ENCODE measurements at regions not wholly inside any gene's neighbourhood (a gene's known extent, or its start where the extent isn't known, plus 50 kb on each side); places are given as distances from the start of the nearest gene placed in this dataset.

DNA sequence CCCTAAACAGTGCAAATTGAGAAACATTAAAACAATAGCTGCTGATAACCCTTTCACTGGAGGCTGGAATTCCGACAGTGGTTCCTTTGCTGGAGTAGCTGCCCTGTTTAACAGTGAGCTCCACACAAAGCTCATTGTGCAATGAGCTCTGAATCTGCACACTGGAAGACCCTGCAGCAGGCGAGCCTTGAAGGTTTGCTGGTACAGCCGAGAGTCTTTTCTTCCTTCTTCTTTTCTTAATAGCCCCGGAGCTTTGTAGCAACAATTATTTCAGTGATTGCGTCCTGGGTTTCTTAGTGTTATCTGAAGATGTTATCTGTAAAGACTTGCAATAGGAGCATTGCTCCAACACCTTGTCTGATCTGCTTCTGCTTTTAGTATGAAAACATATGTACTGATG, 50.8 kb upstream of the CXCR4 start:
- intact Hi-C loops (cut with micrococcal nuclease), result no loop called here
- peaks cover 18 to 31% of the 10 kb centered on the region in 2 donors for H3K4me1 ChIP-seq (ENCODE audit: control insufficient read depth in 1 of 2, insufficient read depth in 2 of 2, low read length in 2 of 2)
- Mint-ChIP-seq H3K9me3 (peaks cover 0 to 1% (median 0%) of the 10 kb centered on the region in 7 donors), H3K4me3 (peak overlapping the region; percentile 32 to 44), H3K27ac (peak overlapping the region in 1 of 7 donors; percentile 54), H3K4me1 (peaks cover 36% of the 10 kb centered on the region), H3K27me3 (ENCODE audit: low read depth in 3 of 3) (peaks cover 0 to 1% (median 0%) of the 10 kb centered on the region in 3 donors), H3K36me3 (no peaks in the 10 kb centered on the region)
- H3K79me2 ChIP-seq (ENCODE audit: insufficient read depth, low read length), result no peaks in the 10 kb centered on the region
- no peaks in the 10 kb centered on the region for H3K36me3 ChIP-seq (replicated peaks in 1 of 2; ENCODE audit: control insufficient read depth in 1 of 2, insufficient read depth in 2 of 2, low read length in 2 of 2)
- no peak overlapping the region for H3K9ac ChIP-seq (ENCODE audit: insufficient read depth, low read length, poor library complexity, severe bottlenecking)
- H2AFZ ChIP-seq (ENCODE audit: insufficient read depth, low read depth, low read length, poor library complexity, severe bottlenecking), result no peak overlapping the region
- no peaks in the 10 kb centered on the region for H3K27me3 ChIP-seq (ENCODE audit: control insufficient read depth in 2 of 2, insufficient read depth in 2 of 2, low read length in 2 of 2)
- H3K4me3 ChIP-seq (replicated peaks in 1 of 3; ENCODE audit: low read depth in 2 of 3, low read length in 3 of 3), result peak overlapping the region in 1 of 3 experiments; percentile 12
- peak overlapping the region; percentile 25 for H3K4me2 ChIP-seq (replicated peaks; ENCODE audit: extremely low read depth, low read length, poor library complexity, severe bottlenecking)
- H3K9me3 ChIP-seq (replicated peaks in 1 of 2; ENCODE audit: control insufficient read depth in 1 of 2, insufficient read depth in 1 of 2, low read length in 2 of 2), result no peaks in the 10 kb centered on the region
- no peak for DNase-seq
- WGBS (ENCODE audit: insufficient coverage), result 0% methylated on average over 1 of the region's 5 CpGs
- no peak overlapping the region for H3K27ac ChIP-seq (ENCODE audit: low read depth in 1 of 2, low read length in 2 of 2)
- H4K20me1 ChIP-seq (ENCODE audit: insufficient read depth, low read length), result no peaks in the 10 kb centered on the region
- TF ChIP-seq, protein P1, sequence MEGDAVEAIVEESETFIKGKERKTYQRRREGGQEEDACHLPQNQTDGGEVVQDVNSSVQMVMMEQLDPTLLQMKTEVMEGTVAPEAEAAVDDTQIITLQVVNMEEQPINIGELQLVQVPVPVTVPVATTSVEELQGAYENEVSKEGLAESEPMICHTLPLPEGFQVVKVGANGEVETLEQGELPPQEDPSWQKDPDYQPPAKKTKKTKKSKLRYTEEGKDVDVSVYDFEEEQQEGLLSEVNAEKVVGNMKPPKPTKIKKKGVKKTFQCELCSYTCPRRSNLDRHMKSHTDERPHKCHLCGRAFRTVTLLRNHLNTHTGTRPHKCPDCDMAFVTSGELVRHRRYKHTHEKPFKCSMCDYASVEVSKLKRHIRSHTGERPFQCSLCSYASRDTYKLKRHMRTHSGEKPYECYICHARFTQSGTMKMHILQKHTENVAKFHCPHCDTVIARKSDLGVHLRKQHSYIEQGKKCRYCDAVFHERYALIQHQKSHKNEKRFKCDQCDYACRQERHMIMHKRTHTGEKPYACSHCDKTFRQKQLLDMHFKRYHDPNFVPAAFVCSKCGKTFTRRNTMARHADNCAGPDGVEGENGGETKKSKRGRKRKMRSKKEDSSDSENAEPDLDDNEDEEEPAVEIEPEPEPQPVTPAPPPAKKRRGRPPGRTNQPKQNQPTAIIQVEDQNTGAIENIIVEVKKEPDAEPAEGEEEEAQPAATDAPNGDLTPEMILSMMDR (IDR thresholded peaks at IDR 0.05), result no peak

DNA sequence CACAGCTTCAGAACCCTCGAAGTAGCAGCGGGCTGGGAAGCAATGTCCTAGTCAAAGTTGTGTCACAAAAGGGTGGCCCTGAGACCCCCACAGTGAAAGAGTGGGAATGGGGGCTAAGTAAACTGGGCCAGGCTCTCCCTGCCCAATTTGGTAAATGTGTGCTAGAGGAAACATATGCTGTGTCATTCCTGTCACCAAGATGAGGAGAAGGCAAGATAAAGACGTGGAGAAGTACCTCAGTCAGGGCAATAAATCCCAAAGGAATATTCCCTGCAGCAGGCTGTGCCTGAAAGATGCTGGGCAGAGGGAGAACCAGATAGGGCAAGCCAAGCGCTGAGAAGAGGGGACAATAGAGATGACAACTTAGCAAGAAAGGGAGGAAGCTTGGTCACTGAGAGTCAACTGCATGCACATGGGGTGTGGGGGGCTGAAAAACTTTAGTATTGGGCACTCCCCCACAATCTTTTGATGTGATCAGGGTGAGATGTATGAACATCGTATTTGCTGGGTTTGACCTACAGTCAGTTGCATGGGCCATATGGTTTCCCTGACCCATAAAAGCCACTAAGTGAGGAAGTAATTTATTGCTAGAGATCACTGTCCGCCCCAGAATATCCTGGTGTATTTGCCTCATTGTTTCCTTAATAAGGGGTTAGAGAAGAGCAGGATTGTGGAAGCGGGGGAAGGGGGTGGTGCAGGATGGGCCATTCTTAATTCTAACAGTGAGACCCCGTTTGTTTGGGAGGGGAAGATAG, 49.9 kb upstream of the CXCR4 start:
- Mint-ChIP-seq H3K27ac (peak overlapping the region in 4 of 7 donors; percentile 48 to 54 (median 51)), H3K36me3 (no peaks in the 10 kb centered on the region), H3K9me3 (peaks cover 0 to 2% (median 0%) of the 10 kb centered on the region in 7 donors), H3K27me3 (ENCODE audit: low read depth in 3 of 3) (peaks cover 0 to 1% (median 0%) of the 10 kb centered on the region in 3 donors), H3K4me1 (peaks cover 42% of the 10 kb centered on the region), H3K4me3 (no peak overlapping the region)
- DNase-seq, result no peak
- Histone ChIP-seq H3K27ac (ENCODE audit: low read depth in 1 of 2, low read length in 2 of 2) (no peak overlapping the region), H3K9ac (ENCODE audit: insufficient read depth, low read length, poor library complexity, severe bottlenecking) (no peak overlapping the region), H3K36me3 (replicated peaks in 1 of 2; ENCODE audit: control insufficient read depth in 1 of 2, insufficient read depth in 2 of 2, low read length in 2 of 2) (no peaks in the 10 kb centered on the region), H2AFZ (ENCODE audit: insufficient read depth, low read depth, low read length, poor library complexity, severe bottlenecking) (no peak overlapping the region), H3K9me3 (replicated peaks in 1 of 2; ENCODE audit: control insufficient read depth in 1 of 2, insufficient read depth in 1 of 2, low read length in 2 of 2) (no peaks in the 10 kb centered on the region), H3K4me2 (replicated peaks; ENCODE audit: extremely low read depth, low read length, poor library complexity, severe bottlenecking) (peak overlapping the region; percentile 25), H3K4me1 (ENCODE audit: control insufficient read depth in 1 of 2, insufficient read depth in 2 of 2, low read length in 2 of 2) (peaks cover 20 to 38% of the 10 kb centered on the region in 2 donors), H3K4me3 (replicated peaks in 1 of 3; ENCODE audit: low read depth in 2 of 3, low read length in 3 of 3) (peak overlapping the region in 1 of 3 experiments; percentile 12), H3K27me3 (ENCODE audit: control insufficient read depth in 2 of 2, insufficient read depth in 2 of 2, low read length in 2 of 2) (no peaks in the 10 kb centered on the region), H3K79me2 (ENCODE audit: insufficient read depth, low read length) (no peaks in the 10 kb centered on the region), H4K20me1 (ENCODE audit: insufficient read depth, low read length) (no peaks in the 10 kb centered on the region)
- intact Hi-C loops (cut with micrococcal nuclease), result no loop called here
- TF ChIP-seq, protein P1 (IDR thresholded peaks at IDR 0.05), result no peak
- WGBS (ENCODE audit: insufficient coverage), result 38% methylated on average over 8 of the region's 8 CpGs
